GM19438 (cell line): ENCODE measurements at regions not wholly inside any gene's neighbourhood (a gene's known extent, or its start where the extent isn't known, plus 50 kb on each side); places are given as distances from the start of the nearest gene placed in this dataset.
"Not testable (repeated sequence)": the region's sequence is repeated elsewhere in the genome, so short reads cannot be mapped to it uniquely, and the experiment has no call there.

Experiments used
- ATAC-seq: cut with Tn5 transposase; IDR thresholded peaks from one replicate; pipeline ENCODE4 v1.9.1; 2021; ENCODE audit warnings: low read depth; ENCODE audit not compliant: unreplicated experiment

- no peak for ATAC-seq
Measured at GRCh38 chr4:100042235-100042634, 92.2 kb upstream of the H2AZ1 start.

- ATAC-seq: no peak
Measured at GRCh38 chr4:100041646-100042045, 91.6 kb upstream of the H2AZ1 start.

DNA sequence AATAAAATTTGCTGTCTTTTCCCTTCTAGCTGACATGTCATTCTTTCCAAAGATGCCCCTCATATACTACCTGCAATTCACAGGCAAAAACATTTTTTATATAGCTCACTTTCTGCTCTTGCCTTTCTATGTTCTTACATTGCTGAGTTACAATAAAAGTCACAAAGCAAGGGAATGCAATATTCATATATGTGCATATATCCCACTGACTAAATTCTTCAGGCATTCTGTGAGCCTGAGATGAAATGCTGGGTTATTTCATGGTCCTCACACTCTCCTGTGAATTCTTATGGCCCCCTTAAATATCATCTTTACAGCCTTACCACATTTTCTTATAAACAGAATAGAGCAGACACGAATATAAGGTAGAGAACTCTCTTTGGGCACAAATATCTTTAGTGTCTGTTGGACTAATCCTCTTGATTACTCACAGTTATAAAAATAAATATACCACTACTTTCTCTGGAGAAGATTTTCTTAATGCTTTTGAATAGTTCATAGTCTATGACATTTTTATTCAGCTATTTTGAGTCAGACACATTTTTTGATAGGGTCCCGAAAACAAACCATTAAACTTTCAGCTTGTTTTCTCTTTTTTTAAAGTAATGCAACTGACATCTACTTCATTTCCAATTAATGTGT is 84.1 kb upstream of the H2AZ1 start:
- no peak for ATAC-seq

DNA sequence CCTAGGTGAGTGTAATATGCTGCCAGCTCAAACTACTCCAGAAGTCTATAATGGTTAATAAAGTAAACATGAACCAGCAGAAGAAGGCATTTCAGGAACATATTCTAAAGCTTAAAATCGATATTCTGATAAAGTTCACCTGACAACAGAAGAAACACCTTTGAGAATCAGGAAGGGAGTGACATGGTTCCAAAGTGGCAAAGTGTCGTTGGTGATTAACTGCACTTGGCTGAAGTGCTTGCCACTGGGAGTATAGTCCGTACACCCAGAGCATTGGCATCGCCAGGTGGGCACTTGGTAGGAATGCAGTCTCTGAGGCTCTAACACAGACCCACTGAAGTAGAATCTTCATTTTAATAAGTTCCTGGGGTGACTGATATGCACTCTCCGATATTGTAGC is 76.0 kb upstream of the H2AZ1 start:
- ATAC-seq: no peak

DNA sequence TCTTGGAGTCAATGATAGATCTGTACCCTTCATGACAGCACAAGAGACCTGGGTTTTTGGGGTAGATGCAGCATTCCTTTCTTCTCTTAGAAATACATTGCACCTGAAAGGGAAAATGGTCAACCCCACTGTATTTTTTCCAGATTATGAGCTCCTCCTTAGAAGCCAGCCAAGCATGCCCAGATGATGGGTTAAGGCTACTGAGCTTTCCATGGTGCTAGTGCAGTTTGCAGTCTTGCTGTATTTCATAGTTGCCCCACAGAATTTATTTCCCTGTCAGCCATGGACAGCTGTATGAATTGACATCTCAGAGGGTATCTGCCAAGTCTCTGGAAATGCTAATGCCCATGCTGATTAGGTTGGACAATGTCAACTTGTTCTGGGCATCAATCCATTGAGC is 73.7 kb upstream of the H2AZ1 start:
- no peak for ATAC-seq

- no peak for ATAC-seq
Measured at GRCh38 chr4:100022792-100023222, 72.7 kb upstream of the H2AZ1 start.

- ATAC-seq: no peak
Measured at GRCh38 chr4:100019821-100020220, 69.7 kb upstream of the H2AZ1 start.

- no peak for ATAC-seq
Measured at GRCh38 chr4:100017637-100018310, 67.7 kb upstream of the H2AZ1 start.

- ATAC-seq: no peak
Measured at GRCh38 chr4:100016191-100016590, 66.1 kb upstream of the H2AZ1 start.

GRCh38 chr4:100014616-100015015 is 64.5 kb upstream of the H2AZ1 start:
- ATAC-seq: no peak

DNA sequence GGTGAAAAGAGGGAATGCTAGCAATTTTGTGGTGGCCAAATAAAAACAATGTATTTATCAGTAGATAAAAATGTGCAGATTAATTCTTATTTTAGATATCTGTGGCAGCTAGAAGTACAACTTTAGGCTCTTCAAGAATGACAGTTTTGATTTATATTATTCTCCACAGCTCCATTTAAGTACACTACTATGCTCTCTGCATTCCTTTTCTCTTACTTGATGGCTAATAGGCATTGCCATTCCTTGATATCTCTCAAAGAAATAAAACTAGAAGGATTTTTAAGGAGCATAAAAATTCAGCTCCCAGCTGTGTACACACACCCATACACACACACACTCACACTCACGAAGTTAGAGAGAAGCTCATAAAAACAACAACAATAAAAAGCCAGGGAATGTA is 59.4 kb upstream of the H2AZ1 start:
- no peak for ATAC-seq

GRCh38 chr4:100008048-100008447 is 58.0 kb upstream of the H2AZ1 start:
- ATAC-seq: no peak

- ATAC-seq: not testable (repeated sequence)
Measured at GRCh38 chr4:100006161-100006560, 56.1 kb upstream of the H2AZ1 start.
